AG09319 (cell line): ENCODE measurements at regions not wholly inside any gene's neighbourhood (a gene's known extent, or its start where the extent isn't known, plus 50 kb on each side); places are given as distances from the start of the nearest gene placed in this dataset.
A peak's percentile ranks its signal among the peaks of the same experiment; 100 is the strongest.

Experiments used
- DNase-seq: peaks from one replicate; pipeline ENCODE4 v3.0.0-alpha.2; 2010; ENCODE audit warnings: low read depth; ENCODE audit errors: extremely low read depth
- TF ChIP-seq, protein P1 (sequence below): IDR thresholded peaks from 2 replicates; pipeline ENCODE4 v1.5.1; 2011; ENCODE audit warnings: low read depth, mild to moderate bottlenecking, inconsistent platforms, low read length, moderate library complexity

DNA sequence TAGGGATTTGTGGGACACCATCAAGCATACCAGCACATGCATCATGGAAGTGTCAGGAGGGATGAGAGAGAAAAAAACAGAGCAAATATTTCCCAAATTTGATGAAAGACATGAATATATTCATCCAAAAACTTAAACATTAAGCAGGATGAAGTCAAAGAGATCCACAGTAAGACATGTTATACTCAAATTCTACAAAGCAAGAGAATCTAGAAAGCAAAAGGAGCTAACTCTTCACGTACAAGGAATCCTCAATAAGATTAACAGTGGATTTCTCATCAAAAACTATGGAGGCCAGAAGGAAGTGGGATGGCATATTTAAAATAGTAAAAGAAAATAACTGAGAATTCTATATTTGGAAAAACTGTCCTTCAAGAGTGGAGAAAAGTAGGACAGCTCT lies 374.8 kb downstream of the ZFHX3 start:
- DNase-seq = no peak
- TF ChIP-seq, protein P1, sequence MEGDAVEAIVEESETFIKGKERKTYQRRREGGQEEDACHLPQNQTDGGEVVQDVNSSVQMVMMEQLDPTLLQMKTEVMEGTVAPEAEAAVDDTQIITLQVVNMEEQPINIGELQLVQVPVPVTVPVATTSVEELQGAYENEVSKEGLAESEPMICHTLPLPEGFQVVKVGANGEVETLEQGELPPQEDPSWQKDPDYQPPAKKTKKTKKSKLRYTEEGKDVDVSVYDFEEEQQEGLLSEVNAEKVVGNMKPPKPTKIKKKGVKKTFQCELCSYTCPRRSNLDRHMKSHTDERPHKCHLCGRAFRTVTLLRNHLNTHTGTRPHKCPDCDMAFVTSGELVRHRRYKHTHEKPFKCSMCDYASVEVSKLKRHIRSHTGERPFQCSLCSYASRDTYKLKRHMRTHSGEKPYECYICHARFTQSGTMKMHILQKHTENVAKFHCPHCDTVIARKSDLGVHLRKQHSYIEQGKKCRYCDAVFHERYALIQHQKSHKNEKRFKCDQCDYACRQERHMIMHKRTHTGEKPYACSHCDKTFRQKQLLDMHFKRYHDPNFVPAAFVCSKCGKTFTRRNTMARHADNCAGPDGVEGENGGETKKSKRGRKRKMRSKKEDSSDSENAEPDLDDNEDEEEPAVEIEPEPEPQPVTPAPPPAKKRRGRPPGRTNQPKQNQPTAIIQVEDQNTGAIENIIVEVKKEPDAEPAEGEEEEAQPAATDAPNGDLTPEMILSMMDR = no peak

DNA sequence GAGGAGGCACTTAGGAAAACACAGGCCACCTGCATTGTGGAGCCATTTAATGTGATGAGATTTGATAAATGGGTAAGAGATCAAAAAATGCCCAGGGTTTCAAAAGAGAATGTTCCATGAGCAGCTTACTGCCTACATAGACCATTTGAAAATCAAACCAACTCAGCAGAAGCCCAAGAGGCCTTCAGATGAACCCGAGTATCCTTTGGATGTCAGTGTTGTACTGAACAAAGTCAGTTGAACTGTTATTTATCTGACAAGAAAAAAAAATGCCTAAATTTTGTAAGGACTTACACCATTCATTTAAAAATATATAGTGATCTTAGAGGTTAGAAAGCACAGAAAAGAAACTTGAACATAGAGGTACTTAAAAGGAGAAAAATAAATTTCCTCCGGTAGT lies 381.7 kb downstream of the ZFHX3 start:
- TF ChIP-seq, protein P1 = no peak
- DNase-seq = no peak

DNA sequence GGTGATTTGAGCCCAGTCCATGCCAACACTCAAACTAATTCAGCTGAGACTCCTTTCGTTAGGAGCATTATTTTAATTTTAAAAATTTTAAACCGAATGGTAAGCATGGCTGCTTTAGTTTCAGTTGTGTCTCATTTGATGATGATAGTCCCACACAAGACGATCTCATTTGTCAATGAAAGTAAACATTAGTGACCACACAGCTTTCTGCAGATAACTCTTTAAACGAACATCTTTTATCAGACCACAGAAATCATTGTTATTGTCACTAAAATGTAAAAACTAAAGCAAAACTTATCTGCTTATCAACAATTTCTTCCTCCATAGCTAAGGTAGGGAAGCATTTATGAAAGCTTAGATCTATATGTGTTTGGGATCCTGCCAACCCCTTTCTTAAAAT lies 382.2 kb downstream of the ZFHX3 start:
- TF ChIP-seq, protein P1 = no peak
- no peak for DNase-seq

DNA sequence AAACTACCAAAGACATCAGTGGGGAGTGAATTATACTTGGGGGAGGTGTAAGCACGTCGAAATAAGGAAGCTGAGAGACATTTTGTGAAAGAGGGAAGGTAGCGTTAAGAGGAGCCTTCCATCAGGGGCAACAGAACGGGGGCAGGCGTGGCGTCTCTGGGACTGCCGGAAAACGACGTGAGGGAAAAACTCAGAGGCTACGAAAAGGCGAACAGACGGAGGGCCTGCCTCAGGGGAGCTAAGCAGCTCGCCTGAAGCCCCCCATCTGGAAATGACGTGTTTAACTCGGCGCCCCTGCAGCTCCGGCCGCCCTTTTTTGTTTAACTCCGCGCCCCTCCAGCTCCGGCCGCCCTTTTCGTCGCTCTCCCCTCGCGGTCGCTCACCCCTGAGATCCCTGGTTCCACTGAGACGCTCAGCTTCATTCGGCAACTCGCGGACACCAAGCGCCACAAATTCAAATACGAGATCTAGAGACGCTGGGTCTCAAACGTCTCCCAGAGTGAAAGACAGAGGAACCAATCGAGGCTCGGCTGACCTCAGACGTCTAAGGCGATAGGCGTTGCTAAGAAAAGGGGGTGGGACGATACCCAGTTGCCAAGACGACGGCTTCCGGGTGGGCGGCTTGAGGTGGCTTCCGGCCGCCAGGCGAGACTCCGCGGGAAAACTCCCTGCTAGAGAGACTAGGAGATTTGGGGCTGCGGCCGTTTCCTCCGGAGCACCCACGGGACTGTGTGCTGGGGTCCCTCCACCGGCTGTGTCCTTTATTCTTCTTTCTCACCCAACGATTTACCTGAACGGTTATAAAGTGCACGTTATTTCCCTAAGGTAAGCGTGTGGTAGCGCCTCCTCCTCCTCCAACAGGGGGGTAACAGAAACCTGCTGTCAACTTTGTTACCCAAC lies 383.2 kb downstream of the ZFHX3 start:
- TF ChIP-seq, protein P1 = no peak; the same call in 1 of the 2 replicates
- peak; percentile 98 for DNase-seq

DNA sequence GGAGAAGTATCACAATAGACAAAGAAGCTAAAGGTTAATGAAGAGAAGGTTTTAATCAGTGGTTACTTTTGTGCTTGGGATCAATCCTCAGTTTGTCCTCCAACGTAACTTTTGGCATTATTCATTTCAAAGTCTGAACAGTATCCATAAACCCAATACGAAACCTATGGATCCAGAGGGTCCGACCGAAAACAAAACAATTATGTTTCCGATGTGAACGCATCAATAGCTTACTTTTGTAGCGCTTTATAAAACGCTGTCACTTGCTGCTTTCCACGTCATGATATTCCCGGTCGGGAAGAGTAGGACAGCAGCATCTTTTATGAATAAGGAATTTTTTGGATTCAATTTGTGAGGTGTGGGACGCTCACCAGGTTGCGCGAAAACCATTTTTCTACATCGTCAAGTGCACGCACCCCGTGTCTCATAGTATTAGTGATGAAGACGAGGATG lies 383.8 kb downstream of the ZFHX3 start:
- no peak for DNase-seq
- TF ChIP-seq, protein P1 = no peak

DNA sequence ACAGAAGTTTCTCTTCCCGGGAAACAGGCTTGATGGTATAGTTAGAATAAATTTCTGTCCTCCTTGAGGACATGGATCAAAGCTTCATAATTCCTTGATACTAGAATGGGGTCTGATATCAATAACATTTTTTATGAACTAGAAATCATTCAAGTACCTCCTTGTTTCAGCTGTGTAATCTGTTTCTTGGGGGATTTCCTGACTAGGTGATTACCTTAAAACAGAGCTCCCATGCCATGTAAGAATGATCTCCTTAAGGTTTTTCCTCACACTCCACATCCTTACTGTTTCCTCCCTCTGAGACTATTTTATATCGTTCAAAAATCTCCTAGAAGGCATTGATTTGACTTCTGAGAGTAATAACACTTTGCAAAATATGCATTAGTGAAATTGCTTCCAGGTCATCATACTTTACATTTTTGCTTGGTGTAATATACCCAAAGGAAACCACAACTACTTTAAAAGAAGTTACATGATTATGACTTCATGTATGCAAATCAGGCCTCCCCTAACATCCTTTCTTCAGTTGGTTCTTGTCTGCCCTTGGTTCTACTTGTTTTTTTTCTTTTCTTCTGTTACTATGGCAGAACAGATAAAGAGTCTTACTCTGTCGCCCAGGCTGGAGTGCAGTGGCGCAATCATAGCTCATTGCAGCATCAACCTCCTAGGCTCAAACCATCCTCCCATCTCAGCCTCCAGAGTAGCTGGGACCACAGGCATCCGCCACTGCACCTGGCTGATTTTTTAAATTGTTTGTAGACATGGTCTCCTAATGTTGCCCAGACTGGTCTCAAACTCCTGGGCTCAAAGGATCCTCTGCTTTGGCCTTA lies 388.8 kb downstream of the ZFHX3 start:
- DNase-seq = no peak
- TF ChIP-seq, protein P1 = no peak

DNA sequence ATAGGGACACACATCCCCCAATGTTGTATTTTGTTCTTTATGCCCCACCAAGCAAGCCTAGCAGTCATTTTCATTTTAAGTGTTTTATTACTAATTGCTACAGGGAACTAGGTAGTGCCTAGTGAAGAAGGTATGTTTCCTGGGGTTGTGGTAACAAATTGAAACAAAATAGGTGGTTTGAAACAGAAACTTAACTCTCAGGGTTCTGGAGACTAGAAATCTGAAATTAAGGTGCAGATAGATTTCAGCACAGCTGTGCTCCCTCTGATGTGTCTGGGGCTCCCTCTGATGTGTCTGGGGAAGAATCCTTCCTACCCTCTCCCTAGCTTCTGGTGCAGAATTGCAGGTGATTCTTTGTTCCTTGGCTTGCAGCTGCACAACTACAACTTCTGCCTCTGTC lies 390.1 kb downstream of the ZFHX3 start:
- DNase-seq = no peak
- TF ChIP-seq, protein P1 = no peak
